HL-60 (cell line): ENCODE measurements at regions not wholly inside any gene's neighbourhood (a gene's known extent, or its start where the extent isn't known, plus 50 kb on each side); places are given as distances from the start of the nearest gene placed in this dataset.
"Not testable (repeated sequence)": the region's sequence is repeated elsewhere in the genome, so short reads cannot be mapped to it uniquely, and the experiment has no call there.

Experiments
- DNase-seq, 2 experiments: peaks; one replicate each; pipeline ENCODE4 v3.0.0-alpha.2; 2010 to 2020; ENCODE audit warnings: low read depth in 1 of 2, low spot score in 1 of 2
- H3K27ac ChIP-seq: fragments of 250-450 bp; sonication (Bioruptor Pico); replicated peaks from 2 replicates; pipeline ENCODE4 v1.5.1; 2020; ENCODE audit warnings: mild to moderate bottlenecking, moderate library complexity
- H3K27me3 ChIP-seq: fragments of 250-450 bp; sonication (Bioruptor Pico); 2 replicates; pipeline ENCODE4 v1.5.1; 2021; ENCODE audit warnings: mild to moderate bottlenecking, moderate library complexity; ENCODE audit not compliant: insufficient read depth, poor library complexity, severe bottlenecking
- H3K4me3 ChIP-seq: replicated peaks from 2 replicates; pipeline ENCODE4 v1.5.1; 2011; ENCODE audit warnings: mild to moderate bottlenecking, control low read depth, low read length; ENCODE audit not compliant: insufficient read depth
- CTCF ChIP-seq: IDR thresholded peaks from one replicate; pipeline ENCODE4 v1.5.1; 2011; ENCODE audit warnings: low read length, control low read depth, inconsistent platforms; ENCODE audit not compliant: insufficient read depth
- GABPA ChIP-seq: IDR thresholded peaks from 2 replicates; pipeline ENCODE4 v1.6.1; 2012; ENCODE audit warnings: low read depth
- POLR2AphosphoS5 ChIP-seq: IDR thresholded peaks from 2 replicates; pipeline ENCODE4 v1.6.1; 2012; ENCODE audit warnings: low read depth
- REST ChIP-seq: IDR thresholded peaks from 2 replicates; pipeline ENCODE4 v1.6.1; 2012; ENCODE audit warnings: low read depth; ENCODE audit not compliant: insufficient replicate concordance
- SPI1 ChIP-seq: IDR thresholded peaks from 2 replicates; pipeline ENCODE4 v1.6.1; 2012; ENCODE audit warnings: low read depth, mild to moderate bottlenecking, borderline replicate concordance

GRCh38 chr17:53749178-53749577 lies 73.5 kb upstream of the KIF2B start:
- no peak for TF ChIP-seq POLR2AphosphoS5
- TF ChIP-seq REST: no peak
- TF ChIP-seq SPI1: no peak
- no peaks in the 10 kb centered on the region for H3K27me3 ChIP-seq

GRCh38 chr17:53748159-53748820 lies 74.4 kb upstream of the KIF2B start:
- not testable (repeated sequence) for H3K27me3 ChIP-seq, H3K4me3 ChIP-seq, DNase-seq, H3K27ac ChIP-seq

More at GRCh38 chr17:53749178-53749577, 73.5 kb upstream of the KIF2B start:
- no peak overlapping the region for H3K4me3 ChIP-seq
- no peak for DNase-seq
- no peak overlapping the region for H3K27ac ChIP-seq

GRCh38 chr17:53740312-53740711 lies 82.4 kb upstream of the KIF2B start:
- no peak for DNase-seq
- no peak overlapping the region for H3K4me3 ChIP-seq
- no peak overlapping the region for H3K27ac ChIP-seq
- TF ChIP-seq REST (no peak), CTCF (no peak), POLR2AphosphoS5 (no peak), SPI1 (no peak), GABPA (no peak)
- no peaks in the 10 kb centered on the region for H3K27me3 ChIP-seq

GRCh38 chr17:53736516-53737240 lies 86.0 kb upstream of the KIF2B start:
- no peak for DNase-seq
- H3K4me3 ChIP-seq: no peak overlapping the region
- H3K27ac ChIP-seq: no peak overlapping the region
- TF ChIP-seq GABPA (no peak), SPI1 (no peak), CTCF (no peak), POLR2AphosphoS5 (no peak), REST (no peak)
- H3K27me3 ChIP-seq: no peaks in the 10 kb centered on the region
